Heart left ventricle (tissue), 16 donors: ENCODE measurements at regions not wholly inside any gene's neighbourhood (a gene's known extent, or its start where the extent isn't known, plus 50 kb on each side); places are given as distances from the start of the nearest gene placed in this dataset.

Experiments
- ATAC-seq, 4 donors: fragments of 200-7000 bp; cut with Tn5 transposase; one replicate each; pipeline ENCODE4 v1.9.1; 2020 to 2022; ENCODE audit warnings: moderate library complexity in 4 of 4, mild to moderate bottlenecking in 3 of 4, moderate number of reproducible peaks in 1 of 4
- DNase-seq, 5 donors: peaks; one replicate each; pipeline ENCODE4 v3.0.0-alpha.2; 2020
- H3K27ac ChIP-seq, 12 donors: fragments of 200-600 bp; sonication (generic) in 4 of 12; one replicate each; pipeline versions ENCODE4 v1.5.0 to v1.8.0; 2016 to 2022; ENCODE audit warnings: mild to moderate bottlenecking in 2 of 12
- H3K27me3 ChIP-seq, 9 donors: fragments of 200-600 bp; sonication (generic) in 2 of 9; one replicate each; pipeline versions ENCODE4 v1.5.1 to v1.8.0; 2016 to 2022; ENCODE audit warnings: mild to moderate bottlenecking in 3 of 9
- H3K36me3 ChIP-seq, 9 donors: fragments of 200-600 bp; sonication (generic) in 2 of 9; one replicate each; pipeline versions ENCODE4 v1.5.0 to v1.8.0; 2018 to 2022; ENCODE audit warnings: mild to moderate bottlenecking in 2 of 9
- H3K4me1 ChIP-seq, 12 donors: fragments of 200-600 bp; sonication (generic) in 4 of 12; one replicate each; pipeline versions ENCODE4 v1.5.0 to v1.8.0; 2016 to 2022; ENCODE audit warnings: mild to moderate bottlenecking in 3 of 12
- H3K4me3 ChIP-seq, 12 donors: fragments of 200-600 bp; sonication (generic) in 4 of 12; one replicate each; pipeline versions ENCODE4 v1.5.0 to v1.8.0; 2017 to 2022; ENCODE audit warnings: mild to moderate bottlenecking in 9 of 12, moderate library complexity in 4 of 12
- H3K9me3 ChIP-seq, 12 donors: fragments of 200-600 bp; sonication (generic) in 4 of 12; one replicate each; pipeline versions ENCODE4 v1.5.0 to v1.8.0; 2016 to 2022; ENCODE audit warnings: mild to moderate bottlenecking in 1 of 12
- CTCF ChIP-seq, 12 donors: fragments of 200-600 bp; sonication (generic) in 4 of 12; IDR thresholded peaks; one replicate each; pipeline versions ENCODE4 v1.5.0 to v1.8.0; 2018 to 2022; ENCODE audit warnings: antibody characterized with exemption in 12 of 12, mild to moderate bottlenecking in 5 of 12
- POLR2A ChIP-seq, 2 donors: fragments of 450-650 bp; IDR thresholded peaks; one replicate each; pipeline ENCODE4 v1.6.1; 2017; ENCODE audit warnings: antibody characterized with exemption in 2 of 2, mild to moderate bottlenecking in 2 of 2, moderate library complexity in 2 of 2
- WGBS, 4 donors: extraction: QIAGEN DNeasy Blood & Tissue Kit in 2 of 4; methylation state at CpG; one replicate each; pipeline versions ENCODE4 v1.1.5 to v1.1.7; 2013 to 2018; 5-methylcytosine and 5-hydroxymethylcytosine counted together
- intact Hi-C, 10 donors: fragments of 100-400 bp; cut with DNase I; formaldehyde crosslinking; loops; one replicate each; pipeline versions ENCODE4 v1.11.1 to v1.14.2; 2022
- donor health status: ischemic (EF 13 %, LVEDD 7.1; RV severe dilation, severe dysfunction).
- donor health status: healthy with polysubstance abuse.
- donor health status: DM: no; HTN: yes; CAD: no.
- donor health status: DM: no; HTN: no; CAD: no.
- donor health status: ischemic (EF 25% LVEDD 6.9; RV normal size, moderate dysfunction).
- donor health status: ischemic (EF 25% LVEDD 5.7; RV mildly dilated, moderate dysfunction).
- donor health status: healthy.
- donor health status: DM: yes; HTN: yes; CAD: no.
- donor health status: ischemic (EF 35%, LVEDD 5.7; RV mildly dilated, moderate dysfunction).
- donor health status: nonischemic (EF 11% LVEDD 7.7; RV severe dilation, severe dysfunction).
- donor health status: DM: yes; HTN: yes; CAD: no.
- donor health status: PGD.
- donor health status: ischemic (EF 29% LVEDD 5.4; RV normal size, mild dysfunction).
- donor health status: nonischemic (EF 23%, LVEDD 6.1; RV moderate dilation, normal function).

- H3K27me3 ChIP-seq, result no peaks in the 10 kb centered on the region
- TF ChIP-seq CTCF (IDR thresholded peaks at IDR 0.05), result no peak
- TF ChIP-seq POLR2A (IDR thresholded peaks at IDR 0.05), result no peak
- H3K9me3 ChIP-seq, result no peaks in the 10 kb centered on the region
- no peak for DNase-seq
- peaks cover 0 to 22% (median 14%) of the 10 kb centered on the region in 12 donors for H3K4me1 ChIP-seq
- no peak overlapping the region for H3K4me3 ChIP-seq
- 83 to 88% (median 86%) methylated on average over 3 of the region's 3 CpGs for WGBS, 4 donors
- no peaks in the 10 kb centered on the region for H3K36me3 ChIP-seq
- no peak for ATAC-seq
- intact Hi-C loops, result loop anchor here in 3 of 10 donors (5.0 to 10.0 kb wide), 4 partner anchors 84 to 458 kb away; no protein-coding TSS in a partner anchor
- no peak overlapping the region for H3K27ac ChIP-seq
Measured at GRCh38 chr5:112010475-112010874, 253.5 kb upstream of the NREP start.

- no peak overlapping the region for H3K4me3 ChIP-seq
- no peak for TF ChIP-seq CTCF (IDR thresholded peaks at IDR 0.05)
- TF ChIP-seq POLR2A (IDR thresholded peaks at IDR 0.05), result no peak
- no peak for ATAC-seq
- H3K9me3 ChIP-seq, result no peaks in the 10 kb centered on the region
- H3K27me3 ChIP-seq, result no peaks in the 10 kb centered on the region
- H3K4me1 ChIP-seq, result peaks cover 0 to 12% (median 2%) of the 10 kb centered on the region in 12 donors
- intact Hi-C loops, result loop anchor here in 2 of 10 donors (5.0 to 10.0 kb wide), 2 partner anchors 131 to 138 kb away; no protein-coding TSS in a partner anchor
- no peaks in the 10 kb centered on the region for H3K36me3 ChIP-seq
- DNase-seq, result no peak
- H3K27ac ChIP-seq, result no peak overlapping the region
Measured at GRCh38 chr5:112006721-112007120, 249.7 kb upstream of the NREP start.

- Histone ChIP-seq H3K27me3 (no peaks in the 10 kb centered on the region), H3K4me1 (peaks cover 0 to 8% (median 0%) of the 10 kb centered on the region in 12 donors), H3K9me3 (no peaks in the 10 kb centered on the region), H3K36me3 (no peaks in the 10 kb centered on the region), H3K27ac (no peak overlapping the region), H3K4me3 (no peak overlapping the region)
- TF ChIP-seq CTCF (IDR thresholded peaks at IDR 0.05) (no peak), POLR2A (IDR thresholded peaks at IDR 0.05) (no peak)
- intact Hi-C loops, result loop anchor here in 2 of 10 donors (5.0 to 10.0 kb wide), 2 partner anchors 132 to 139 kb away; no protein-coding TSS in a partner anchor
- no peak for DNase-seq
- no peak for ATAC-seq
Measured at GRCh38 chr5:112005623-112005930, 248.6 kb upstream of the NREP start.

- intact Hi-C loops, result loop anchor here in 2 of 10 donors (5.0 to 10.0 kb wide), 2 partner anchors 132 to 140 kb away; no protein-coding TSS in a partner anchor
- H3K36me3 ChIP-seq, result no peaks in the 10 kb centered on the region
- peak in 1 of 4 donors; percentile 20 for ATAC-seq
Measured at GRCh38 chr5:112004867-112005622, 248.1 kb upstream of the NREP start.

More at GRCh38 chr5:112004867-112005622, 248.1 kb upstream of the NREP start:
- Histone ChIP-seq H3K27ac (no peak overlapping the region), H3K27me3 (no peaks in the 10 kb centered on the region), H3K4me3 (no peak overlapping the region), H3K9me3 (no peaks in the 10 kb centered on the region), H3K4me1 (peaks cover 0 to 8% (median 0%) of the 10 kb centered on the region in 12 donors)
- DNase-seq, result no peak
- WGBS, 4 donors, result 84 to 90% (median 86%) methylated on average over 2 of the region's 2 CpGs
- TF ChIP-seq CTCF (IDR thresholded peaks at IDR 0.05), result no peak
- TF ChIP-seq POLR2A (IDR thresholded peaks at IDR 0.05), result no peak
